Right cardiac atrium (tissue), 5 donors: ENCODE measurements at regions not wholly inside any gene's neighbourhood (a gene's known extent, or its start where the extent isn't known, plus 50 kb on each side); places are given as distances from the start of the nearest gene placed in this dataset.

Experiments used
- ATAC-seq, 2 donors: fragments of 200-7000 bp; cut with Tn5 transposase; one replicate each; pipeline versions ENCODE4 v1.8.0 to v1.9.1; 2020; ENCODE audit warnings: moderate library complexity in 2 of 2, mild to moderate bottlenecking in 1 of 2
- DNase-seq, 3 donors: peaks; one replicate each; pipeline ENCODE4 v3.0.0-alpha.2; 2020
- H3K27ac ChIP-seq: one replicate; pipeline ENCODE4 v1.5.1; 2013; ENCODE audit warnings: mild to moderate bottlenecking, low read length, control low read depth, moderate library complexity
- H3K27me3 ChIP-seq: one replicate; pipeline ENCODE4 v1.6.1; 2013; ENCODE audit not compliant: control insufficient read depth, insufficient read depth
- H3K4me1 ChIP-seq: one replicate; pipeline ENCODE4 v1.6.1; 2013; ENCODE audit warnings: low read length; ENCODE audit not compliant: control insufficient read depth, insufficient read depth
- H3K4me3 ChIP-seq: one replicate; pipeline ENCODE4 v1.5.1; 2013; ENCODE audit warnings: low read length, control low read depth
- H3K9me3 ChIP-seq: one replicate; pipeline ENCODE4 v1.6.1; 2013; ENCODE audit warnings: low read length; ENCODE audit not compliant: control insufficient read depth
- WGBS: extraction: QIAGEN DNeasy Blood & Tissue Kit; methylation state at CpG from one replicate; pipeline ENCODE4 v1.1.7; 2013; 5-methylcytosine and 5-hydroxymethylcytosine counted together
- intact Hi-C, 4 donors: fragments of 100-400 bp; cut with DNase I; formaldehyde crosslinking; loops; one replicate each; pipeline versions ENCODE4 v1.11.0 to v1.14.0; 2022 to 2023
- donor health status: healthy with polysubstance abuse.
- donor health status: DM: no; HTN: yes; CAD: no.
- donor health status: DM: no; HTN: no; CAD: no.
- donor health status: DM: no; HTN: yes; CAD: no; lungs with severe emphysema.
- donor health status: DM: yes; HTN: yes; CAD: no.

DNA sequence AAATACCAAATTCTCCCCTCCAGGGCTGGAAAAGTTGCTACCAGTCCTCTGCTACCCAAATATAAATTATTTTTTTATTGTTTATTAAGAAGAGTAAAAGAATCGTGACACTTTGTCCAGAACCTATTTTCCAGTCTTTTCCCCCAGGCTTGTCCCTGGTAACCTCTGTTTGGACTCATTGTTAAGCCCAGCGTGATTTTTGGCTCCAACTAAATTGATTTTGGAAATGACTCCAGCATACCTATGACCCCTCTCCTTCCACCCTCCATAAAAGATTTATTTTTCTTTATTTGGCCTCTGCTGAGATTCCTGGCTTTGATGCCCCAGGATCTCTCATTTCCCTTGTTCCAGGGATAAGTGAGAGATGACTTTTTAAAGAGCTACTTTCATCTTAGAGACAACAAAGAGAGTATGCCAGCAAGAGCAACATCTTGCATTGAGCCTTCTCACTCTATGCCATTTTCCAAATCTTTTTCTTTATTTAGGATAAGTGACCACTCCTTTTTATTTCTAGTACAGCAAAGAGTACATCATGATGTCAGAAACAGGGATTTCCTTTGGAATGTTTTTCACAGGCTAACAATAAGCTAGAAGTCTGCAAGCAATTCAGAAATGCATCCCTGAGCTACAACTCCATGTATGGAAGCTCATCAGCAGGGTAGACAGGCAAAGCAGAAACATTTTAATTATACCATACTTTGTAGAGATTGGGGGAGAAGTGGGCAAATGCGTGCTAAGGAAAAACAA is 75.8 kb downstream of the DAD1 start:
- Histone ChIP-seq H3K4me1 (peaks cover 14% of the 10 kb centered on the region), H3K27me3 (no peaks in the 10 kb centered on the region), H3K4me3 (no peak overlapping the region), H3K27ac (peak overlapping the region; percentile 77), H3K9me3 (no peaks in the 10 kb centered on the region)
- ATAC-seq (peak; percentile 4 to 77), DNase-seq (no peak)
- 38% methylated on average over 3 of the region's 3 CpGs for WGBS
- intact Hi-C loops = no loop called here

GRCh38 chr14:22512106-22512814 is 76.8 kb downstream of the DAD1 start:
- ATAC-seq (no peak), DNase-seq (no peak)
- WGBS = 63% methylated on average over 2 of the region's 2 CpGs
- intact Hi-C loops = no loop called here
- H3K9me3 ChIP-seq = no peaks in the 10 kb centered on the region
- peaks cover 14% of the 10 kb centered on the region for H3K4me1 ChIP-seq
- no peak overlapping the region for H3K4me3 ChIP-seq
- peak overlapping the region; percentile 77 for H3K27ac ChIP-seq
- H3K27me3 ChIP-seq = no peaks in the 10 kb centered on the region

DNA sequence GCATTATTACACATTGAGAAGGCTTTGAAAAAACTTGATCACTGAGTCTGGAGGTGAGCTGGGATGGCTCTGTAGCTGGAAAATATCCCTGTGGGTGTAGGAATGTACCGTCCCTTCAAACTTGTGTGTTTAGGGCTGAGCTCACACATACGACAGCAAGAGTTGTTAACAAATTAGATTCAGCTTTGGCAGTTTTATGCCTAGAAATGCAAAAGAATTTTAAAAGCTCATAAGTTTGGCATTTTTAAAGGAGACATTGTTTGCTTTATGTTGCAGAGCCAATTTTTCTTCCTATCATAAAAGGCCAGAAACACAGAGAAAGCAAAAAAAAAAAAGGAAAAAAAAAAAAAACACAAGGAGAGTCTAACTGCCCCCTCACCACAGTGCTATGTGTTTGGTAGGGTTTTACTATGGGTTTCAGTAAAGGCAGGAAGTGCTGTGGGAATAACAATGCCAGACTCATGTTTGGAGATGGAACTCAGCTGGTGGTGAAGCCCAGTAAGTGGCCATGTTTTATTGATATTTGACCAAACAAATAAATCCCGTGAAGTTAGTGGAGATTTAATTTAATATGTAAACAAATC is 78.4 kb downstream of the DAD1 start:
- intact Hi-C loops = no loop called here
- 52% methylated on average over 3 of the region's 3 CpGs for WGBS
- DNase-seq (no peak), ATAC-seq (no peak)
- Histone ChIP-seq H3K9me3 (no peaks in the 10 kb centered on the region), H3K27ac (no peak overlapping the region), H3K27me3 (no peaks in the 10 kb centered on the region), H3K4me1 (peaks cover 14% of the 10 kb centered on the region), H3K4me3 (no peak overlapping the region)

DNA sequence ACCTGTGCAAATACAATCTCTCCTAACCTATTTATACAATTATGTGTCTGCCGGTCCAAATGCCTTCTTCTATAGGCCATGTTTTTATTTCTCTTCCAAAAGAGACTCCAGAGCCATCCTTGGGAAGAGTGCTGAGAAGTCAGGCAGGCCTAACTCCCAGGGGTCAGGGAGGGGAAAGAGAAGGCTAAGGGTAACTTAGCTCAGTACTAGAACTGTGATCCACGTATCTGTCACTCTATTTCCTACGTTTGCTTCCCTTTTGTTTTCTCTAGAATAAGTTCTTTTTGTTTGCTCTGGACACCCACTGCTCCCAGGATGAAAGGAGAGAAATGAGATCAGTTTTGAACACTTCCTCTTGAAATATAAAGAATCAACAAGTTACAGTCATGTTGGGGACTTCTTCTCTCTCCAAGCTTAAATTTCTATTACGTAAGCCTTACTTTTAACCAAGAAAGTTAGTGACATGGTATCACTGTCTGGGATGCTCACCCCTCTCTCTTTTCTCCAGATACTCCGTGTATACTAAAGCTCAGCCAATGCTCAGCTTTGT is 79.2 kb downstream of the DAD1 start:
- Histone ChIP-seq H3K27ac (peak overlapping the region; percentile 57), H3K4me1 (peaks cover 14% of the 10 kb centered on the region), H3K9me3 (no peaks in the 10 kb centered on the region), H3K27me3 (no peaks in the 10 kb centered on the region), H3K4me3 (no peak overlapping the region)
- ATAC-seq (no peak), DNase-seq (no peak)
- 51% methylated on average over 5 of the region's 5 CpGs for WGBS
- intact Hi-C loops = loop anchor here in 1 of 4 donors (5.0 kb wide), 1 partner anchor 37 kb away; no protein-coding TSS in a partner anchor

- intact Hi-C loops = loop anchor here in 1 of 4 donors (5.0 kb wide), 1 partner anchor 38 kb away; no protein-coding TSS in a partner anchor
- peak; percentile 24 to 40 for ATAC-seq
- no peak for DNase-seq
- Histone ChIP-seq H3K9me3 (no peaks in the 10 kb centered on the region), H3K4me1 (peaks cover 14% of the 10 kb centered on the region), H3K27ac (peak overlapping the region; percentile 70), H3K27me3 (no peaks in the 10 kb centered on the region), H3K4me3 (no peak overlapping the region)
- WGBS = 73% methylated on average over 7 of the region's 7 CpGs
These were observed 79.9 kb downstream of the DAD1 start for GRCh38 chr14:22509036-22509709.

DNA sequence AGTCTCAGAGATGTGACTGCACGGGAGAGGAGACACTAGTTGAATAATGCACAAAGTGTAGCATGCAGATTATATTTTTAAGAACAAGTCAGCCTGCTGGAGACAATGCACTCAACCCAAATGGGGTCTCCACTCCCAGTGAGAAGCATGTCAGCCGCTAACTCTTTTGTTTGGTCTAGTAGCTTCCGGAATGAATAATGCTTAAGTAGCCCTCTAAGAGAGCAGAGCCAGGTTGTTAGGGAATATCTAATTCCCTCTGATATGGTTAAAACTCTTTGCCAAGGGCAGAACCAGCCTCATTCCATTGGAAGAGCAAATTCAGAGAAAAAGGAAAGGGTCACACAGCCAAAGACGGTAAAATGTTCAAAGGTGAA is 80.4 kb downstream of the DAD1 start:
- H3K4me1 ChIP-seq = peaks cover 14% of the 10 kb centered on the region
- peak overlapping the region; percentile 70 for H3K27ac ChIP-seq
- intact Hi-C loops = loop anchor here in 1 of 4 donors (5.0 kb wide), 1 partner anchor 39 kb away; no protein-coding TSS in a partner anchor
- no peak overlapping the region for H3K4me3 ChIP-seq
- ATAC-seq = no peak
- no peaks in the 10 kb centered on the region for H3K27me3 ChIP-seq
- no peaks in the 10 kb centered on the region for H3K9me3 ChIP-seq
- no peak for DNase-seq
- 87% methylated on average over 4 of the region's 4 CpGs for WGBS

DNA sequence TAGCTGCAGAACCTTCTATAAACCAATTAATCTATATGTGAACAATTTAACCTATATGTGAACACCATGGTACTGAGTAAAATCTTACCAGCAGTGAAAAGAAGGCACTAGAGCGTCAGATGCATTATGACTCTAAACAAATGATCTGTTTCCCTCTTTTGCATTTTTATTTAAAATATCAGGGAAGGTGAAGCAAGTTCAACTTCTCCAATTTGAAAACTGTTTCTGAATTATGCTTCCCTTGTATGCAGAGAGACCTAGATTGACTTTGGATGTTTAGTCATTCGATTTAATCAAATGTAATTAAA is 80.9 kb downstream of the DAD1 start:
- Histone ChIP-seq H3K27me3 (no peaks in the 10 kb centered on the region), H3K4me3 (no peak overlapping the region), H3K27ac (no peak overlapping the region), H3K9me3 (no peaks in the 10 kb centered on the region), H3K4me1 (peaks cover 12% of the 10 kb centered on the region)
- intact Hi-C loops = loop anchor here in 1 of 4 donors (5.0 kb wide), 1 partner anchor 39 kb away; no protein-coding TSS in a partner anchor
- 91% methylated on average over 2 of the region's 2 CpGs for WGBS
- DNase-seq (no peak), ATAC-seq (no peak)

GRCh38 chr14:22506778-22507351 is 82.2 kb downstream of the DAD1 start:
- DNase-seq (no peak), ATAC-seq (no peak)
- no peak overlapping the region for H3K4me3 ChIP-seq
- H3K27me3 ChIP-seq = no peaks in the 10 kb centered on the region
- H3K9me3 ChIP-seq = no peaks in the 10 kb centered on the region
- H3K27ac ChIP-seq = no peak overlapping the region
- H3K4me1 ChIP-seq = peaks cover under 1% of the 10 kb centered on the region
- intact Hi-C loops = loop anchor here in 1 of 4 donors (5.0 kb wide), 1 partner anchor 40 kb away; no protein-coding TSS in a partner anchor
- 49% methylated on average over 2 of the region's 2 CpGs for WGBS

DNA sequence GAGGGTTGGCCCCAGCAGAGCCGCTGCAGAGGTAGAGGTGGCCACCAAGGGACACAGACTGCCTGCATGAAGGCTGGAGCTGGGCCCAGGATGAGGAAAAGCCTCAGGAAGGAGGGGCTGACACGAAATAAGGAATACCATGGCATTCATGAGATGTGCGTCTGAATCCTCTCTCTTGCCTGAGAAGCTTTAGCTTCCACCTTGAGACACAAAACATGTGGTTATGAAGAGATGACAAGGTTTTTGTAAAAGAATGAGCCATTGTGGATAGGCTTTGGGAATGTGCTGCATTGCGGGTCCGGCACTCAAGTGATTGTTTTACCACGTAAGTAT is 82.7 kb downstream of the DAD1 start:
- DNase-seq (no peak), ATAC-seq (no peak)
- intact Hi-C loops = loop anchor here in 1 of 4 donors (5.0 kb wide), 1 partner anchor 41 kb away; no protein-coding TSS in a partner anchor
- Histone ChIP-seq H3K27me3 (no peaks in the 10 kb centered on the region), H3K4me1 (no peaks in the 10 kb centered on the region), H3K27ac (peak overlapping the region; percentile 80), H3K4me3 (no peak overlapping the region), H3K9me3 (no peaks in the 10 kb centered on the region)
- WGBS = 87% methylated on average over 6 of the region's 6 CpGs

DNA sequence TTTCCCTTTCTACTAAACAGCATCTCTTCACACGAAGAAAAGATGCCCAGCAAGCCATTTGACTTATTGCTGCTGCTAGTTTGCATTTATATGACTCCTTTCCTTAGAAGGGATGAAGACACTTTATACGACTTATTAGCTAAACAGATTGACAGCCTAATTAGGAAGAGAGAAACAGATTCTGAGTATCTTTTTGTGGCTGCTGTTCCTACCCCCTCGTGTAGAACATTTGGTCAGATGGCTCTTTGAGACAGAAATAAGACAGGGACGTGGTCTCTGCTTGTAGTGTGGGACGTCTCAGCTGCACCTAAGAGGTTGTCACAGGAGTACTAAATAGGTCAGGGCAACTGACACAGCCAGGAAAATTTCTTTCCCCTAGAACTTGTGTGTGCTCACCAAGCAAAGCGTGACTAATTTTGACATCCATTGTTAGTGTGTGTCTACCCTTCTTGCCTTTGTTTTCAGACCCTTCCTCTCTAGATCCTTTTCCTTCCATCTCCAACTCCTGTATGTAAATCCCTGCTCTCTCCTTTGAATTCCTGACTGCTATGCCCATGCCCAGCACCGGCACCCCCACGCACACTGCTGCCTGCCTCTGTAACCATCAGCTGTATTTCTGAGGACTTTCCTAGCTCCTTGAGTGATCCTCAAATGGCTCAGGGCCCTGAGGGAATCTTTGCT is 83.2 kb downstream of the DAD1 start:
- Histone ChIP-seq H3K9me3 (no peaks in the 10 kb centered on the region), H3K27me3 (no peaks in the 10 kb centered on the region), H3K27ac (peak overlapping the region; percentile 80), H3K4me1 (no peaks in the 10 kb centered on the region), H3K4me3 (no peak overlapping the region)
- DNase-seq (no peak), ATAC-seq (no peak)
- WGBS = 74% methylated on average over 8 of the region's 8 CpGs
- intact Hi-C loops = loop anchor here in 1 of 4 donors (5.0 kb wide), 1 partner anchor 41 kb away; no protein-coding TSS in a partner anchor
